ENCODE measurements at regions not wholly inside any gene's neighbourhood (a gene's known extent, or its start where the extent isn't known, plus 50 kb on each side); places are given as distances from the start of the nearest gene placed in this dataset.
A peak's percentile ranks its signal among the peaks of the same experiment; 100 is the strongest.

DNA sequence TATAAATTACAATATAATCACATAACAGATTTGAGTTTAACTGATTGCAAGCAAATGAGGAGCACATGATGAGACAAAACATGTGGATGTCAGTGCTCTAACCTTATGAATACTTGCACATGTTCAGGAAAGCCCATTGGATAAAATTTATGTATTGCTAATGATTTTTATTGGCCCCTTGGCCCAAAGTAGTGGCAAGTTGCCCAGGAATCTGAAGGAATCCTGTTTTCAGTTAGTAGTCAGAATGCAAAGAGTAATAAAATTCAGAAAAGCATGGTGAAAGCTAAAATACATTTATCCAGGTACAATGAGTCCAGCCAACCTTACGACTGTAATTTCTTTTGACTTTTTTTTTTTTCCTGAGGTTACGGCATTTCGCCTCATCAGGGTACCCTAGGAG lies 1539.4 kb downstream of the EFNB2 start:
- ChIA-PET POLR2A (no interaction called here), CTCF (no interaction called here)
- H3K36me3 ChIP-seq (ENCODE audit: control insufficient read depth in 2 of 2, extremely low read depth in 1 of 2, insufficient read depth in 1 of 2, low read length in 1 of 2) = no peaks in the 10 kb centered on the region
- no peak overlapping the region for H3K4me3 ChIP-seq (ENCODE audit: control insufficient read depth in 1 of 2, extremely low read depth in 1 of 2, low read length in 1 of 2)
- H3K27ac ChIP-seq (ENCODE audit: low read length) = no peak overlapping the region
- no peaks in the 10 kb centered on the region for H3K9me3 Mint-ChIP-seq
- ATAC-seq (replicated peaks in 1 of 4) (no peak), DNase-seq (no peak)
- H3K4me3 Mint-ChIP-seq = no peak overlapping the region
- no CpG with 5 or more reads among the region's 3 CpGs for WGBS (ENCODE audit: insufficient coverage)
- no peak overlapping the region for H3K27ac Mint-ChIP-seq
- no peaks in the 10 kb centered on the region for H3K4me1 ChIP-seq (ENCODE audit: control insufficient read depth in 1 of 2, extremely low read depth in 1 of 2, insufficient read depth in 2 of 2, low read length in 2 of 2)
- H3K4me1 Mint-ChIP-seq = no peaks in the 10 kb centered on the region
- no peaks in the 10 kb centered on the region for H3K27me3 ChIP-seq (replicated peaks in 1 of 2; ENCODE audit: control insufficient read depth in 2 of 2, extremely low read depth in 1 of 2, insufficient read depth in 2 of 2, low read length in 1 of 2)
- H3K36me3 Mint-ChIP-seq = no peaks in the 10 kb centered on the region
- H3K27me3 Mint-ChIP-seq = peaks cover 0 to 4% of the 10 kb centered on the region in 2 donors
- no peaks in the 10 kb centered on the region for H3K9me3 ChIP-seq

DNA sequence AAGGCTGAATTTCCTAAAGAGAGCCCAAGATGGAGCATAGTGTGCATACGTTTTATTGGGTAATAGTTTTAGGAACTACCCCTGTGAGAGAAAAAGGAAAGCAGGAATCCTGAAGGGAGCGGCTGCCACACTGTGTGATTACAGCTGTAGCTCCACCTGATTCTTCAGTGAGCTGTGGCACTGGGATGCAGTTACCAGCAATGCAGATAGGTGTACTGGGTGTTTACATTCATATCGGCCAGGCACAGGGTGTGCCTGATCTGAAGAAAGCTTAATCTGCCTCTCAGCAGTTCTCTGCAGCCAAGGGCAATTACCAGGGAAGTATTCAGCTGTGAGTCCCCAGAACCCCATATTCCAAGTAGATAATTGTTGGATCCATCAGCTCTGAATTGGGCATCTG lies 1541.8 kb downstream of the EFNB2 start:
- H3K27me3 ChIP-seq (replicated peaks in 1 of 2; ENCODE audit: control insufficient read depth in 2 of 2, extremely low read depth in 1 of 2, insufficient read depth in 2 of 2, low read length in 1 of 2) = no peaks in the 10 kb centered on the region
- no peaks in the 10 kb centered on the region for H3K9me3 ChIP-seq
- Mint-ChIP-seq H3K9me3 (no peaks in the 10 kb centered on the region), H3K4me1 (no peaks in the 10 kb centered on the region), H3K36me3 (no peaks in the 10 kb centered on the region), H3K27ac (no peak overlapping the region), H3K27me3 (peaks cover 0 to 4% of the 10 kb centered on the region in 2 donors), H3K4me3 (no peak overlapping the region)
- ChIA-PET CTCF (interaction anchor here in 1 of 2 donors (0.5 kb wide), 1 partner anchor 220 kb away, joined by 3 read pairs; no protein-coding TSS in a partner anchor), POLR2A (no interaction called here)
- WGBS (ENCODE audit: insufficient coverage) = 74% methylated on average over 3 of the region's 3 CpGs
- H3K4me1 ChIP-seq (ENCODE audit: control insufficient read depth in 1 of 2, extremely low read depth in 1 of 2, insufficient read depth in 2 of 2, low read length in 2 of 2) = no peaks in the 10 kb centered on the region
- ATAC-seq (replicated peaks in 1 of 4) (no peak), DNase-seq (no peak)
- no peaks in the 10 kb centered on the region for H3K36me3 ChIP-seq (ENCODE audit: control insufficient read depth in 2 of 2, extremely low read depth in 1 of 2, insufficient read depth in 1 of 2, low read length in 1 of 2)
- H3K4me3 ChIP-seq (ENCODE audit: control insufficient read depth in 1 of 2, extremely low read depth in 1 of 2, low read length in 1 of 2) = no peak overlapping the region
- no peak overlapping the region for H3K27ac ChIP-seq (ENCODE audit: low read length)

DNA sequence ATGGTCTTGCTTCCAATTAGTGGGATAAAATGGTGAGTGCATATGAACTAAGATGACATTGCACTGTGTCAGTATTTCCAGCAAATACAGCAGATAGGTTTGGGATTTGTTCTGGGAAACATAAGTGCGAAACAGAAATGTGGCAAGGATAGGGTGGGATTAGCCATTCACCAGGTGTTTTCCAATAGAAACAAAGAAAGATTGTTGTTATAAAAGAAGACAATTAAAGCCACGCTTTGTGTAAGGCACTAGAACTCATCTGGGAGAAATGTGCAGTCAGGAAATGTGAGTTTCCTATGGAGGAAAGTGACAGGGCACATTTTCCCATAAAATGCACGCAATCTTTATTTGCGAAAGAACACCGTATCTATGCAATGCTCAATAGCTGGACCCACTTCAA lies 1547.8 kb downstream of the EFNB2 start:
- H3K27ac ChIP-seq (ENCODE audit: low read length) = no peak overlapping the region
- WGBS (ENCODE audit: insufficient coverage) = 80% methylated on average over 1 of the region's 5 CpGs
- no peaks in the 10 kb centered on the region for H3K9me3 ChIP-seq
- no peak overlapping the region for H3K27ac Mint-ChIP-seq
- no peaks in the 10 kb centered on the region for H3K27me3 ChIP-seq (replicated peaks in 1 of 2; ENCODE audit: control insufficient read depth in 2 of 2, extremely low read depth in 1 of 2, insufficient read depth in 2 of 2, low read length in 1 of 2)
- no peaks in the 10 kb centered on the region for H3K9me3 Mint-ChIP-seq
- POLR2A ChIA-PET = no interaction called here
- peaks cover 0 to 4% of the 10 kb centered on the region in 2 donors for H3K27me3 Mint-ChIP-seq
- DNase-seq (no peak), ATAC-seq (replicated peaks in 1 of 4) (no peak)
- H3K4me1 Mint-ChIP-seq = peaks cover 17 to 27% (median 19%) of the 10 kb centered on the region in 3 donors
- H3K4me3 Mint-ChIP-seq = no peak overlapping the region
- CTCF ChIA-PET = no interaction called here
- H3K36me3 Mint-ChIP-seq = no peaks in the 10 kb centered on the region
- H3K4me3 ChIP-seq (ENCODE audit: control insufficient read depth in 1 of 2, extremely low read depth in 1 of 2, low read length in 1 of 2) = no peak overlapping the region
- H3K4me1 ChIP-seq (ENCODE audit: control insufficient read depth in 1 of 2, extremely low read depth in 1 of 2, insufficient read depth in 2 of 2, low read length in 2 of 2) = peaks cover 0 to 11% of the 10 kb centered on the region in 2 experiments
- H3K36me3 ChIP-seq (ENCODE audit: control insufficient read depth in 2 of 2, extremely low read depth in 1 of 2, insufficient read depth in 1 of 2, low read length in 1 of 2) = no peaks in the 10 kb centered on the region

DNA sequence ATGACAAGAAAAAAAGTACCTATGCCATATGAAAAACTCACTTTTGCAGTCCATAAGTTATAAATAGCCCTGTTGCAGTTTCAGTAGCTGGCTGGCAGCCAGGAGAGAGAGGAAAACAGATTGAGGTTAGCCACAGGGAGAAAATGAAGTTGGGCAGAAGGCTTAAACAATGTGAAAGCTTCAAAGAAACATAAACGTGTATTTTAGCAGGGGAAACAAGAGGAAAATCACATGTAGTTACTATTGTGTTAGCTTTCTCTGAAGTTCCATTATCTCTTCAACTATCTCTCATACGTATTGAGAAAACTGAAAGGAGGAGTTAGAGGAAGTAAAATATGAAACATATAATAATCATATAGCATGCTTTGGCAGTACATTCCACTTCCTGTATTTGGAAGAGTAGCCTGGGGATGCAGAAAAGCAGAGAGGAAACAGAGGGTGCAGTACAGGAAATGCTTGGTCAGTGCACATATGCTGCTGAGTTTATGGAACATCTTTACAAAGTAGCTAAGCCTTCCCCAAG lies 1551.1 kb downstream of the EFNB2 start:
- Mint-ChIP-seq H3K9me3 (no peaks in the 10 kb centered on the region), H3K27me3 (no peaks in the 10 kb centered on the region), H3K4me1 (peaks cover 17 to 36% (median 23%) of the 10 kb centered on the region in 3 donors), H3K36me3 (no peaks in the 10 kb centered on the region), H3K27ac (peak overlapping the region; percentile 78 to 88), H3K4me3 (peak overlapping the region; percentile 10 to 22 (median 19))
- H3K27me3 ChIP-seq (replicated peaks in 1 of 2; ENCODE audit: control insufficient read depth in 2 of 2, extremely low read depth in 1 of 2, insufficient read depth in 2 of 2, low read length in 1 of 2) = no peaks in the 10 kb centered on the region
- H3K4me3 ChIP-seq (ENCODE audit: control insufficient read depth in 1 of 2, extremely low read depth in 1 of 2, low read length in 1 of 2) = no peak overlapping the region
- ChIA-PET CTCF (no interaction called here), POLR2A (no interaction called here)
- WGBS (ENCODE audit: insufficient coverage) = no CpG with 5 or more reads among the region's 2 CpGs
- ATAC-seq (replicated peaks in 1 of 4) = peak; percentile 55 to 80 (median 75)
- peak overlapping the region; percentile 24 for H3K27ac ChIP-seq (ENCODE audit: low read length)
- H3K9me3 ChIP-seq = no peaks in the 10 kb centered on the region
- H3K36me3 ChIP-seq (ENCODE audit: control insufficient read depth in 2 of 2, extremely low read depth in 1 of 2, insufficient read depth in 1 of 2, low read length in 1 of 2) = no peaks in the 10 kb centered on the region
- peak in 31 of 35 experiments; percentile 1 to 53 (median 23) for DNase-seq
- H3K4me1 ChIP-seq (ENCODE audit: control insufficient read depth in 1 of 2, extremely low read depth in 1 of 2, insufficient read depth in 2 of 2, low read length in 2 of 2) = peaks cover 0 to 11% of the 10 kb centered on the region in 2 experiments

DNA sequence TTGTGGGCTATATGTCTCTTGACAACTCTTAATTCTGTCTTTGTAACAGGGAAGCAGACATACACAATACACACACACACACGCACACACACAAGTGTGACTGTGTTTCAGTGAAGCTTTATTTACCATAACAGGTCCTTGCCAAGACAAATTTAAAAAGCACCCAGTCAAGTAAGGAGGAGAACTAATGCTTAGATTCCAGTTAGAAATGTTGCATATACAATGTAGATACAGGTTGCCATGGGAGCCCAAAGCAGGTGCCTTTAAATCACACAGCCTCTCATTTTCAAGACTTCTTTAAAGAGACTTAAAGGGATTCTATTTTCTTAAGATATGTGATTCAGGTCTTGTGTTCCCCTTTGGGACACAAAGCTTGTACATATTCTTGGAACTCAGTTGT lies 1551.9 kb downstream of the EFNB2 start:
- no CpG with 5 or more reads among the region's 1 CpG for WGBS (ENCODE audit: insufficient coverage)
- H3K4me3 Mint-ChIP-seq = no peak overlapping the region
- no peaks in the 10 kb centered on the region for H3K27me3 Mint-ChIP-seq
- no peak overlapping the region for H3K4me3 ChIP-seq (ENCODE audit: control insufficient read depth in 1 of 2, extremely low read depth in 1 of 2, low read length in 1 of 2)
- ChIA-PET CTCF (no interaction called here), POLR2A (no interaction called here)
- H3K4me1 ChIP-seq (ENCODE audit: control insufficient read depth in 1 of 2, extremely low read depth in 1 of 2, insufficient read depth in 2 of 2, low read length in 2 of 2) = peaks cover 0 to 11% of the 10 kb centered on the region in 2 experiments
- H3K27ac Mint-ChIP-seq = peak overlapping the region in 1 of 2 donors; percentile 22
- ATAC-seq (replicated peaks in 1 of 4) (no peak), DNase-seq (no peak)
- no peaks in the 10 kb centered on the region for H3K9me3 ChIP-seq
- no peaks in the 10 kb centered on the region for H3K27me3 ChIP-seq (replicated peaks in 1 of 2; ENCODE audit: control insufficient read depth in 2 of 2, extremely low read depth in 1 of 2, insufficient read depth in 2 of 2, low read length in 1 of 2)
- H3K36me3 Mint-ChIP-seq = no peaks in the 10 kb centered on the region
- H3K27ac ChIP-seq (ENCODE audit: low read length) = no peak overlapping the region
- H3K9me3 Mint-ChIP-seq = no peaks in the 10 kb centered on the region
- no peaks in the 10 kb centered on the region for H3K36me3 ChIP-seq (ENCODE audit: control insufficient read depth in 2 of 2, extremely low read depth in 1 of 2, insufficient read depth in 1 of 2, low read length in 1 of 2)
- H3K4me1 Mint-ChIP-seq = peaks cover 17 to 36% (median 23%) of the 10 kb centered on the region in 3 donors

DNA sequence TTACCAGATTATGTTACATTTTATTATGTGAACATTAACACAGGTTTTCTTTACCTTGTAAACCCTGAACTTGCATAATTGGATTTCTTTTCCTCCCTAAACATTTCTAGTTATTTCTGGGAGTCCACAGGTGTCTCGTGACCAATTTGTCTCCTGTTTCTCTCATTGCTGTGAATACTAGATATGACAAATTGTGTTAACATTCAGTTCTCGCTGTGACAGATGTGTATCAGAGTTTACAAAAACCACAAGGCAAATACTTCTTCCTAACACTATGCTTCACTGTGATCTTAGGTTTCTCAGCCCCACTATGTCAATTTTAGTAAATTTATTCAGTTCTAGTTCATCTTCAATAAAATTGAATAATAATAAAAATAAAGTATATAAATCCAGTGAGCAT lies 1554.9 kb downstream of the EFNB2 start:
- DNase-seq (no peak), ATAC-seq (replicated peaks in 1 of 4) (no peak)
- Histone ChIP-seq H3K9me3 (no peaks in the 10 kb centered on the region), H3K27ac (ENCODE audit: low read length) (no peak overlapping the region), H3K4me3 (ENCODE audit: control insufficient read depth in 1 of 2, extremely low read depth in 1 of 2, low read length in 1 of 2) (no peak overlapping the region), H3K36me3 (ENCODE audit: control insufficient read depth in 2 of 2, extremely low read depth in 1 of 2, insufficient read depth in 1 of 2, low read length in 1 of 2) (no peaks in the 10 kb centered on the region), H3K27me3 (replicated peaks in 1 of 2; ENCODE audit: control insufficient read depth in 2 of 2, extremely low read depth in 1 of 2, insufficient read depth in 2 of 2, low read length in 1 of 2) (no peaks in the 10 kb centered on the region), H3K4me1 (ENCODE audit: control insufficient read depth in 1 of 2, extremely low read depth in 1 of 2, insufficient read depth in 2 of 2, low read length in 2 of 2) (peaks cover 0 to 17% of the 10 kb centered on the region in 2 experiments)
- CTCF ChIA-PET = no interaction called here
- no CpG with 5 or more reads among the region's 2 CpGs for WGBS (ENCODE audit: insufficient coverage)
- no peaks in the 10 kb centered on the region for H3K27me3 Mint-ChIP-seq
- no peaks in the 10 kb centered on the region for H3K36me3 Mint-ChIP-seq
- peaks cover 22 to 49% (median 38%) of the 10 kb centered on the region in 3 donors for H3K4me1 Mint-ChIP-seq
- H3K27ac Mint-ChIP-seq = no peak overlapping the region
- H3K9me3 Mint-ChIP-seq = no peaks in the 10 kb centered on the region
- POLR2A ChIA-PET = no interaction called here
- H3K4me3 Mint-ChIP-seq = no peak overlapping the region
